ENCODE measurements at regions not wholly inside any gene's neighbourhood (a gene's known extent, or its start where the extent isn't known, plus 50 kb on each side); places are given as distances from the start of the nearest gene placed in this dataset.

GRCh38 chr5:126334760-126335159 lies 88.4 kb upstream of the GRAMD2B start:
- no peak for ATAC-seq
- H3K4me2 ChIP-seq (ENCODE audit: low read depth, low read length) = no peak overlapping the region
- CTCF ChIA-PET (ENCODE audit: low intra/inter-chr PET ratio, low total read pairs) = no interaction called here
- no peak overlapping the region for H3K9ac ChIP-seq (ENCODE audit: insufficient read depth, low read depth, low read length)
- no peak for TF ChIP-seq NAIF1 (CRISPR knock-in tag; IDR thresholded peaks at IDR 0.05; ENCODE audit: borderline replicate concordance)
- no peak for TF ChIP-seq RXRA (CRISPR knock-in tag; IDR thresholded peaks at IDR 0.05)
- TF ChIP-seq ZNF33B (CRISPR knock-in tag; IDR thresholded peaks at IDR 0.05) = no peak
- TF ChIP-seq PHB2 (IDR thresholded peaks at IDR 0.05; ENCODE audit: partially characterized antibody) = no peak
- no peak for TF ChIP-seq SOX6 (IDR thresholded peaks at IDR 0.05)
- no peak for TF ChIP-seq SOX6 (CRISPR knock-in tag; IDR thresholded peaks at IDR 0.05)
- TF ChIP-seq TBP (CRISPR knock-in tag; IDR thresholded peaks at IDR 0.05) = no peak
- TF ChIP-seq, protein P1, sequence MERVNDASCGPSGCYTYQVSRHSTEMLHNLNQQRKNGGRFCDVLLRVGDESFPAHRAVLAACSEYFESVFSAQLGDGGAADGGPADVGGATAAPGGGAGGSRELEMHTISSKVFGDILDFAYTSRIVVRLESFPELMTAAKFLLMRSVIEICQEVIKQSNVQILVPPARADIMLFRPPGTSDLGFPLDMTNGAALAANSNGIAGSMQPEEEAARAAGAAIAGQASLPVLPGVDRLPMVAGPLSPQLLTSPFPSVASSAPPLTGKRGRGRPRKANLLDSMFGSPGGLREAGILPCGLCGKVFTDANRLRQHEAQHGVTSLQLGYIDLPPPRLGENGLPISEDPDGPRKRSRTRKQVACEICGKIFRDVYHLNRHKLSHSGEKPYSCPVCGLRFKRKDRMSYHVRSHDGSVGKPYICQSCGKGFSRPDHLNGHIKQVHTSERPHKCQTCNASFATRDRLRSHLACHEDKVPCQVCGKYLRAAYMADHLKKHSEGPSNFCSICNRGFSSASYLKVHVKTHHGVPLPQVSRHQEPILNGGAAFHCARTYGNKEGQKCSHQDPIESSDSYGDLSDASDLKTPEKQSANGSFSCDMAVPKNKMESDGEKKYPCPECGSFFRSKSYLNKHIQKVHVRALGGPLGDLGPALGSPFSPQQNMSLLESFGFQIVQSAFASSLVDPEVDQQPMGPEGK (CRISPR knock-in tag; IDR thresholded peaks at IDR 0.05) = no peak
- TF ChIP-seq ZNF816 (CRISPR knock-in tag; IDR thresholded peaks at IDR 0.05; ENCODE audit: borderline replicate concordance) = no peak
- TF ChIP-seq ZNF12 (CRISPR knock-in tag; IDR thresholded peaks at IDR 0.05) = no peak
- no peak for TF ChIP-seq TCF7 (IDR thresholded peaks at IDR 0.05; ENCODE audit: low read depth)
- no peak for TF ChIP-seq ZNF343 (CRISPR knock-in tag; IDR thresholded peaks at IDR 0.05)
- TF ChIP-seq CBFB (CRISPR knock-in tag; IDR thresholded peaks at IDR 0.05) = no peak
- TF ChIP-seq RELA (CRISPR knock-in tag; IDR thresholded peaks at IDR 0.05) = no peak
- no peak for TF ChIP-seq ZNF354B (CRISPR knock-in tag; IDR thresholded peaks at IDR 0.05)
- TF ChIP-seq, protein P2, sequence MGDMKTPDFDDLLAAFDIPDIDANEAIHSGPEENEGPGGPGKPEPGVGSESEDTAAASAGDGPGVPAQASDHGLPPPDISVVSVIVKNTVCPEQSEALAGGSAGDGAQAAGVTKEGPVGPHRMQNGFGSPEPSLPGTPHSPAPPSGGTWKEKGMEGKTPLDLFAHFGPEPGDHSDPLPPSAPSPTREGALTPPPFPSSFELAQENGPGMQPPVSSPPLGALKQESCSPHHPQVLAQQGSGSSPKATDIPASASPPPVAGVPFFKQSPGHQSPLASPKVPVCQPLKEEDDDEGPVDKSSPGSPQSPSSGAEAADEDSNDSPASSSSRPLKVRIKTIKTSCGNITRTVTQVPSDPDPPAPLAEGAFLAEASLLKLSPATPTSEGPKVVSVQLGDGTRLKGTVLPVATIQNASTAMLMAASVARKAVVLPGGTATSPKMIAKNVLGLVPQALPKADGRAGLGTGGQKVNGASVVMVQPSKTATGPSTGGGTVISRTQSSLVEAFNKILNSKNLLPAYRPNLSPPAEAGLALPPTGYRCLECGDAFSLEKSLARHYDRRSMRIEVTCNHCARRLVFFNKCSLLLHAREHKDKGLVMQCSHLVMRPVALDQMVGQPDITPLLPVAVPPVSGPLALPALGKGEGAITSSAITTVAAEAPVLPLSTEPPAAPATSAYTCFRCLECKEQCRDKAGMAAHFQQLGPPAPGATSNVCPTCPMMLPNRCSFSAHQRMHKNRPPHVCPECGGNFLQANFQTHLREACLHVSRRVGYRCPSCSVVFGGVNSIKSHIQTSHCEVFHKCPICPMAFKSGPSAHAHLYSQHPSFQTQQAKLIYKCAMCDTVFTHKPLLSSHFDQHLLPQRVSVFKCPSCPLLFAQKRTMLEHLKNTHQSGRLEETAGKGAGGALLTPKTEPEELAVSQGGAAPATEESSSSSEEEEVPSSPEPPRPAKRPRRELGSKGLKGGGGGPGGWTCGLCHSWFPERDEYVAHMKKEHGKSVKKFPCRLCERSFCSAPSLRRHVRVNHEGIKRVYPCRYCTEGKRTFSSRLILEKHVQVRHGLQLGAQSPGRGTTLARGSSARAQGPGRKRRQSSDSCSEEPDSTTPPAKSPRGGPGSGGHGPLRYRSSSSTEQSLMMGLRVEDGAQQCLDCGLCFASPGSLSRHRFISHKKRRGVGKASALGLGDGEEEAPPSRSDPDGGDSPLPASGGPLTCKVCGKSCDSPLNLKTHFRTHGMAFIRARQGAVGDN (CRISPR knock-in tag; IDR thresholded peaks at IDR 0.05) = no peak
- H3K36me3 ChIP-seq (replicated peaks in 1 of 2; ENCODE audit: control insufficient read depth in 1 of 2, insufficient read depth in 2 of 2, low read length in 2 of 2) = no peaks in the 10 kb centered on the region
- H3K27ac ChIP-seq (ENCODE audit: extremely low read length, insufficient read depth, low read length) = no peak overlapping the region
- H3K4me3 ChIP-seq (replicated peaks in 1 of 3; ENCODE audit: insufficient read depth in 1 of 3, low read depth in 2 of 3, low read length in 3 of 3) = no peak overlapping the region
- intact Hi-C loops (cut with micrococcal nuclease; ENCODE audit: unreplicated experiment) (no loop called here), in situ Hi-C loops (cut with HindIII; ENCODE audit: extremely low pct_ligation_motif_present, low pct_unique_long_range_greater_than_20kb) (loop anchor here (25.0 kb wide), 1 partner anchor 453 kb away; the partner anchor contains the start of gene LMNB1)
- no peaks in the 10 kb centered on the region; a peak in 1 of 5 replicates for H3K27me3 ChIP-seq (ENCODE audit: control insufficient read depth in 1 of 2, insufficient read depth in 2 of 2, low read length in 2 of 2)
- WGBS (ENCODE audit: low lambda C conversion rate) = 25% methylated on average over 7 of the region's 7 CpGs
- BruUV-seq (replicated peaks) = no TSS peak
- no peak for DNase-seq (ENCODE audit: low spot score)
- H3K9me3 ChIP-seq (ENCODE audit: low read length) = no peaks in the 10 kb centered on the region
- FAIRE-seq = no peak
- no peak overlapping the region for H2AFZ ChIP-seq (ENCODE audit: low read length)
- no peaks in the 10 kb centered on the region for H4K20me1 ChIP-seq (ENCODE audit: insufficient read depth, low read length)
- POLR2A ChIA-PET = no interaction called here
- H3K79me2 ChIP-seq (ENCODE audit: insufficient read depth, low read length) = no peaks in the 10 kb centered on the region
- H3K4me1 ChIP-seq (ENCODE audit: insufficient read depth, low read length) = no peaks in the 10 kb centered on the region

All from HepG2 (cell line).